IMR-90 (cell line): ENCODE measurements at regions not wholly inside any gene's neighbourhood (a gene's known extent, or its start where the extent isn't known, plus 50 kb on each side); places are given as distances from the start of the nearest gene placed in this dataset.

ENCODE experiments used
- ATAC-seq: fragments of 200-7000 bp; cut with Tn5 transposase; 2 replicates; pipeline ENCODE4 v1.9.1; 2020; ENCODE audit warnings: low read depth, mild to moderate bottlenecking, moderate library complexity
- BruUV-seq: library from RNA; stranded (reverse); fragments of 400-500 nt; replicated peaks from 2 replicates; lab custom pipeline; 2021; lab: Mats Ljungman, UMichigan
- CTCF ChIA-PET: fragments of 300-600 bp; formaldehyde crosslinking; extraction: SDS; loops from one replicate; lab custom pipeline; 2021; ENCODE audit warnings: antibody characterized with exemption; lab: Yijun Ruan, JAX
- POLR2A ChIA-PET: fragments of 300-600 bp; sonication (Branson Sonifier 250); formaldehyde crosslinking; loops from one replicate; lab custom pipeline; 2022; ENCODE audit warnings: antibody characterized with exemption; ENCODE audit not compliant: unreplicated experiment; lab: Charles Lee
- DNase-seq: peaks from one replicate; pipeline ENCODE4 v3.0.0; 2013
- H2AFZ ChIP-seq: replicated peaks from 2 replicates; pipeline ENCODE3; 2013; ENCODE audit warnings: low read length, mild to moderate bottlenecking; ENCODE audit not compliant: poor library complexity
- H2AK5ac ChIP-seq: 2 replicates; pipeline ENCODE4 v1.6.1; 2013; ENCODE audit warnings: low read depth, low read length, inconsistent platforms
- H2AK9ac ChIP-seq: replicated peaks from 2 replicates; pipeline ENCODE3; 2013; ENCODE audit warnings: mild to moderate bottlenecking, low read depth, low read length, moderate library complexity; ENCODE audit not compliant: poor library complexity
- H2BK120ac ChIP-seq: 2 replicates; pipeline ENCODE4 v1.6.1; 2013; ENCODE audit warnings: low read depth, low read length, inconsistent platforms
- H2BK15ac ChIP-seq: 3 replicates; pipeline ENCODE4 v1.6.1; 2013; ENCODE audit warnings: low read depth, low read length, inconsistent platforms
- H2BK20ac ChIP-seq: 2 replicates; pipeline ENCODE4 v1.6.1; 2013; ENCODE audit warnings: low read depth, mild to moderate bottlenecking, inconsistent platforms, low read length, moderate library complexity
- H2BK5ac ChIP-seq: 2 replicates; pipeline ENCODE4 v1.6.1; 2013; ENCODE audit warnings: mild to moderate bottlenecking, low read depth, low read length, inconsistent platforms; ENCODE audit not compliant: poor library complexity, severe bottlenecking
- H3K14ac ChIP-seq: replicated peaks from 2 replicates; pipeline ENCODE4 v1.6.1; 2013; ENCODE audit warnings: low read depth, low read length, inconsistent platforms
- H3K18ac ChIP-seq: 2 replicates; pipeline ENCODE4 v1.6.1; 2013; ENCODE audit warnings: low read depth, low read length, control low read depth
- H3K23ac ChIP-seq: 2 replicates; pipeline ENCODE4 v1.6.1; 2013; ENCODE audit warnings: low read depth, low read length, inconsistent platforms
- H3K27ac ChIP-seq: 2 replicates; pipeline ENCODE4 v1.5.1; 2013; ENCODE audit warnings: mild to moderate bottlenecking, control low read depth, low read length; ENCODE audit not compliant: insufficient read depth
- H3K27me3 ChIP-seq: 2 replicates; pipeline ENCODE4 v1.6.1; 2013; ENCODE audit warnings: low read length; ENCODE audit not compliant: control insufficient read depth, insufficient read depth
- H3K36me3 ChIP-seq: 2 replicates; pipeline ENCODE4 v1.6.1; 2013; ENCODE audit warnings: low read length, mixed read lengths; ENCODE audit not compliant: control insufficient read depth, insufficient read depth
- H3K4ac ChIP-seq: 2 replicates; pipeline ENCODE4 v1.6.1; 2013; ENCODE audit warnings: low read depth, low read length, inconsistent platforms
- H3K4me1 ChIP-seq: 2 replicates; pipeline ENCODE4 v1.6.1; 2013; ENCODE audit warnings: low read length, mixed read lengths; ENCODE audit not compliant: control insufficient read depth, insufficient read depth
- H3K4me2 ChIP-seq: 2 replicates; pipeline ENCODE4 v1.6.1; 2013; ENCODE audit warnings: low read depth, mild to moderate bottlenecking, control low read depth, low read length, moderate library complexity
- H3K4me3 ChIP-seq: 2 replicates; pipeline ENCODE4 v1.5.1; 2013; ENCODE audit warnings: low read depth, mild to moderate bottlenecking, control low read depth, low read length, moderate library complexity; ENCODE audit not compliant: insufficient read depth
- H3K56ac ChIP-seq: 2 replicates; pipeline ENCODE4 v1.6.1; 2013; ENCODE audit warnings: low read length, inconsistent platforms; ENCODE audit not compliant: insufficient read depth; ENCODE audit errors: extremely low read depth
- H3K79me1 ChIP-seq, 2 experiments: 2 replicates each; pipeline ENCODE4 v1.6.1; 2013; ENCODE audit warnings: low read length in 2 of 2, inconsistent platforms in 1 of 2, low read depth in 1 of 2
- H3K9ac ChIP-seq: 2 replicates; pipeline ENCODE4 v1.6.1; 2013; ENCODE audit warnings: low read depth, low read length, control low read depth
- H3K9me1 ChIP-seq: 2 replicates; pipeline ENCODE4 v1.6.1; 2013; ENCODE audit warnings: low read length, inconsistent platforms; ENCODE audit not compliant: insufficient read depth
- H3K9me3 ChIP-seq: 2 replicates; pipeline ENCODE4 v1.6.1; 2013; ENCODE audit warnings: low read length; ENCODE audit not compliant: control insufficient read depth, insufficient read depth
- H4K20me1 ChIP-seq: 2 replicates; pipeline ENCODE4 v1.6.1; 2013; ENCODE audit warnings: low read length, inconsistent platforms; ENCODE audit not compliant: insufficient read depth
- H4K5ac ChIP-seq: 2 replicates; pipeline ENCODE4 v1.6.1; 2013; ENCODE audit warnings: mild to moderate bottlenecking, low read depth, low read length, control low read depth
- H4K8ac ChIP-seq, 2 experiments: 2 replicates each; pipeline ENCODE4 v1.6.1; 2013; ENCODE audit warnings: low read depth in 2 of 2, low read length in 2 of 2, control low read depth in 1 of 2, inconsistent platforms in 1 of 2
- H4K91ac ChIP-seq: 2 replicates; pipeline ENCODE4 v1.6.1; 2013; ENCODE audit warnings: low read depth, low read length, inconsistent platforms; ENCODE audit not compliant: insufficient read depth
- CEBPB ChIP-seq: IDR thresholded peaks from 2 replicates; pipeline ENCODE4 v1.6.1; 2012; ENCODE audit warnings: low read depth, low read length, improper control_type of control experiment
- NFE2L2 ChIP-seq: fragments of 150-350 bp; IDR thresholded peaks from 2 replicates; pipeline ENCODE4 v1.6.1; 2016; ENCODE audit warnings: low read depth, mild to moderate bottlenecking, low read length
- POLR2A ChIP-seq: IDR thresholded peaks from 2 replicates; pipeline ENCODE4 v1.6.1; 2012; ENCODE audit warnings: mild to moderate bottlenecking, low read depth, low read length
- USF2 ChIP-seq: fragments of 150-350 bp; IDR thresholded peaks from 2 replicates; pipeline ENCODE4 v1.6.1; 2017; ENCODE audit warnings: mild to moderate bottlenecking, antibody characterized with exemption, low read length, low read depth
- WGBS, 2 experiments: methylation state at CpG; one replicate each; pipeline versions ENCODE4 v1.1.5 to v1.1.7; 2013; ENCODE audit warnings: missing lambda C conversion rate in 2 of 2; ENCODE audit not compliant: insufficient read length in 1 of 2; ENCODE audit errors: extremely low coverage in 2 of 2; 5-methylcytosine and 5-hydroxymethylcytosine counted together
- dilution Hi-C: fragments of 300-500 bp; cut with HindIII; formaldehyde crosslinking; loops from one replicate; pipeline ENCODE4 v1.14.3; 2018; ENCODE audit warnings: low sequenced_read_pairs; ENCODE audit not compliant: unreplicated experiment
- in situ Hi-C: fragments of 300-500 bp; cut with MboI; formaldehyde crosslinking; loops from 3 replicates; pipeline ENCODE4 v1.14.3; 2019; ENCODE audit warnings: low sequenced_read_pairs, inconsistent platforms, mixed read lengths
- intact Hi-C: fragments of 100-400 bp; cut with micrococcal nuclease; formaldehyde crosslinking; loops from 2 replicates; pipeline ENCODE4 v1.10.0; 2022
- TF ChIP-seq, protein P1 (sequence below): conservative IDR thresholded peaks from 2 replicates; pipeline ENCODE4 v1.5.1; 2012; ENCODE audit warnings: mild to moderate bottlenecking, low read depth, low read length, improper control_type of control experiment

GRCh38 chr4:176385601-176386000, 65.8 kb downstream of the SPCS3 start:
- no TSS peak for BruUV-seq
- Histone ChIP-seq H3K23ac (no peak overlapping the region), H4K20me1 (no peaks in the 10 kb centered on the region), H2BK5ac (no peak overlapping the region), H3K56ac (no peak overlapping the region), H3K18ac (no peak overlapping the region), H3K9me3 (no peaks in the 10 kb centered on the region), H3K4ac (no peak overlapping the region), H3K27me3 (no peaks in the 10 kb centered on the region), H3K36me3 (no peaks in the 10 kb centered on the region), H2AFZ (no peak overlapping the region), H3K9ac (no peak overlapping the region), H2BK120ac (no peak overlapping the region), H3K9me1 (no peaks in the 10 kb centered on the region), H4K8ac (no peak overlapping the region), H3K4me2 (no peak overlapping the region), H2AK5ac (no peak overlapping the region), H3K4me1 (peaks cover 2% of the 10 kb centered on the region), H2BK20ac (no peak overlapping the region), H3K27ac (no peak overlapping the region), H4K91ac (no peak overlapping the region), H3K14ac (no peak overlapping the region), H2BK15ac (no peak overlapping the region), H3K4me3 (no peak overlapping the region), H3K79me1 (no peaks in the 10 kb centered on the region), H2AK9ac (no peak overlapping the region), H4K5ac (no peak overlapping the region)
- dilution Hi-C loops: no loop called here
- POLR2A ChIA-PET: no interaction called here
- intact Hi-C loops: no loop called here
- WGBS, 2 experiments: no CpG with 5 or more reads among the region's 1 CpG
- DNase-seq: no peak
- TF ChIP-seq CEBPB (no peak), NFE2L2 (no peak), POLR2A (no peak), USF2 (no peak)
- TF ChIP-seq, protein P1, sequence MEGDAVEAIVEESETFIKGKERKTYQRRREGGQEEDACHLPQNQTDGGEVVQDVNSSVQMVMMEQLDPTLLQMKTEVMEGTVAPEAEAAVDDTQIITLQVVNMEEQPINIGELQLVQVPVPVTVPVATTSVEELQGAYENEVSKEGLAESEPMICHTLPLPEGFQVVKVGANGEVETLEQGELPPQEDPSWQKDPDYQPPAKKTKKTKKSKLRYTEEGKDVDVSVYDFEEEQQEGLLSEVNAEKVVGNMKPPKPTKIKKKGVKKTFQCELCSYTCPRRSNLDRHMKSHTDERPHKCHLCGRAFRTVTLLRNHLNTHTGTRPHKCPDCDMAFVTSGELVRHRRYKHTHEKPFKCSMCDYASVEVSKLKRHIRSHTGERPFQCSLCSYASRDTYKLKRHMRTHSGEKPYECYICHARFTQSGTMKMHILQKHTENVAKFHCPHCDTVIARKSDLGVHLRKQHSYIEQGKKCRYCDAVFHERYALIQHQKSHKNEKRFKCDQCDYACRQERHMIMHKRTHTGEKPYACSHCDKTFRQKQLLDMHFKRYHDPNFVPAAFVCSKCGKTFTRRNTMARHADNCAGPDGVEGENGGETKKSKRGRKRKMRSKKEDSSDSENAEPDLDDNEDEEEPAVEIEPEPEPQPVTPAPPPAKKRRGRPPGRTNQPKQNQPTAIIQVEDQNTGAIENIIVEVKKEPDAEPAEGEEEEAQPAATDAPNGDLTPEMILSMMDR: no peak
- CTCF ChIA-PET: no interaction called here
- in situ Hi-C loops: loop anchor here (10.0 to 25.0 kb wide), 3 partner anchors 277 to 849 kb away; partner anchors contain the start of gene VEGFC
- ATAC-seq: no peak
